Cardiac muscle cell (in vitro differentiated cells and primary cell): ENCODE measurements at regions not wholly inside any gene's neighbourhood (a gene's known extent, or its start where the extent isn't known, plus 50 kb on each side); places are given as distances from the start of the nearest gene placed in this dataset.
A peak's percentile ranks its signal among the peaks of the same experiment; 100 is the strongest.

Source experiments
- DNase-seq, 2 donors: peaks; one replicate each; pipeline versions ENCODE4 v3.0.0 to v3.0.0-alpha.2; 2010 to 2017; ENCODE audit warnings: low read depth in 1 of 2, low spot score in 1 of 2
- H3K27ac ChIP-seq: fragments of 200-600 bp; sonication (generic); 2 replicates; pipeline ENCODE4 v1.5.1; 2016
- H3K27me3 ChIP-seq: fragments of 200-600 bp; sonication (generic); 2 replicates; pipeline ENCODE4 v1.6.0; 2016; ENCODE audit warnings: control low read depth
- H3K36me3 ChIP-seq: fragments of 200-600 bp; sonication (generic); 2 replicates; pipeline ENCODE4 v1.5.1; 2016; ENCODE audit warnings: control low read depth
- H3K4me1 ChIP-seq: fragments of 200-600 bp; sonication (generic); 2 replicates; pipeline ENCODE4 v1.8.1; 2017; ENCODE audit warnings: low read depth, mild to moderate bottlenecking, mixed run types
- H3K4me3 ChIP-seq: fragments of 200-600 bp; sonication (generic); 2 replicates; pipeline ENCODE4 v1.5.1; 2016; ENCODE audit warnings: mild to moderate bottlenecking
- H3K9me3 ChIP-seq: fragments of 200-600 bp; sonication (generic); 2 replicates; pipeline ENCODE4 v1.5.1; 2017; ENCODE audit warnings: low read depth, mild to moderate bottlenecking, control low read depth
- TF ChIP-seq, protein P1 (sequence below): IDR thresholded peaks from 2 replicates; pipeline ENCODE4 v1.5.1; 2012; ENCODE audit warnings: low read depth, mild to moderate bottlenecking, low read length

DNA sequence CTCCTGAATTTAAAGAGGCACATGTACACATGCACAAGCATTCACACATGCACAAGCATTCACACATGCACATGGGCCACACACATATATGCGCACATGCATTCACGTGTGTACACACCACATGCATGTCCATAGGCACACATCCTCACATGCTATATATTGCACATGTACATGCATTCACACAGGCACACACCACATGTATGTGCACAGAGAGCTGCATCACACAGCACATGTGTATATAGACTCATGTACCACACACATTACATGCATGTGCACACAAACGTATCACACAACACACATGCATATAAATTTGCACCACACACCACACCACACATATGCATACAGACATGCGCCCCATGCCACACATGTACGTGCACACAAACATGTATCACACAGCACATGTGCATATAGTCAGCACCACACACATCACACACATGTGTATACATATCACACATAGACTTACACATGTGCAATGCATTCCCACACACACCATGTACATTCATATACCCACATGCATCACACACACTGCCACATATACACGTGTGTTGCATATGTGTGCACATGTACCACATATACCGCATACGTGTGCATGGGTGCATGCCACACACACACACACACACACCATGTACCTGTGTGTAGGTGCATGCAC, 54.6 kb upstream of the COL18A1 start:
- Histone ChIP-seq H3K27ac (peak overlapping the region; percentile 25), H3K4me1 (no peaks in the 10 kb centered on the region), H3K27me3 (no peaks in the 10 kb centered on the region), H3K36me3 (no peaks in the 10 kb centered on the region), H3K4me3 (no peak overlapping the region), H3K9me3 (no peaks in the 10 kb centered on the region)
- TF ChIP-seq, protein P1, sequence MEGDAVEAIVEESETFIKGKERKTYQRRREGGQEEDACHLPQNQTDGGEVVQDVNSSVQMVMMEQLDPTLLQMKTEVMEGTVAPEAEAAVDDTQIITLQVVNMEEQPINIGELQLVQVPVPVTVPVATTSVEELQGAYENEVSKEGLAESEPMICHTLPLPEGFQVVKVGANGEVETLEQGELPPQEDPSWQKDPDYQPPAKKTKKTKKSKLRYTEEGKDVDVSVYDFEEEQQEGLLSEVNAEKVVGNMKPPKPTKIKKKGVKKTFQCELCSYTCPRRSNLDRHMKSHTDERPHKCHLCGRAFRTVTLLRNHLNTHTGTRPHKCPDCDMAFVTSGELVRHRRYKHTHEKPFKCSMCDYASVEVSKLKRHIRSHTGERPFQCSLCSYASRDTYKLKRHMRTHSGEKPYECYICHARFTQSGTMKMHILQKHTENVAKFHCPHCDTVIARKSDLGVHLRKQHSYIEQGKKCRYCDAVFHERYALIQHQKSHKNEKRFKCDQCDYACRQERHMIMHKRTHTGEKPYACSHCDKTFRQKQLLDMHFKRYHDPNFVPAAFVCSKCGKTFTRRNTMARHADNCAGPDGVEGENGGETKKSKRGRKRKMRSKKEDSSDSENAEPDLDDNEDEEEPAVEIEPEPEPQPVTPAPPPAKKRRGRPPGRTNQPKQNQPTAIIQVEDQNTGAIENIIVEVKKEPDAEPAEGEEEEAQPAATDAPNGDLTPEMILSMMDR: no peak
- DNase-seq: no peak

- DNase-seq: no peak
Measured at GRCh38 chr21:45351061-45351460, 53.9 kb upstream of the COL18A1 start.

GRCh38 chr21:45351526-45352275, 53.3 kb upstream of the COL18A1 start:
- DNase-seq: no peak
- Histone ChIP-seq H3K27me3 (no peaks in the 10 kb centered on the region), H3K36me3 (no peaks in the 10 kb centered on the region), H3K4me3 (no peak overlapping the region), H3K4me1 (no peaks in the 10 kb centered on the region), H3K9me3 (no peaks in the 10 kb centered on the region), H3K27ac (no peak overlapping the region)
- TF ChIP-seq, protein P1: no peak

More at GRCh38 chr21:45351061-45351460, 53.9 kb upstream of the COL18A1 start:
- Histone ChIP-seq H3K27me3 (no peaks in the 10 kb centered on the region), H3K27ac (no peak overlapping the region), H3K36me3 (no peaks in the 10 kb centered on the region), H3K4me3 (no peak overlapping the region), H3K9me3 (no peaks in the 10 kb centered on the region), H3K4me1 (no peaks in the 10 kb centered on the region)
- TF ChIP-seq, protein P1: no peak

DNA sequence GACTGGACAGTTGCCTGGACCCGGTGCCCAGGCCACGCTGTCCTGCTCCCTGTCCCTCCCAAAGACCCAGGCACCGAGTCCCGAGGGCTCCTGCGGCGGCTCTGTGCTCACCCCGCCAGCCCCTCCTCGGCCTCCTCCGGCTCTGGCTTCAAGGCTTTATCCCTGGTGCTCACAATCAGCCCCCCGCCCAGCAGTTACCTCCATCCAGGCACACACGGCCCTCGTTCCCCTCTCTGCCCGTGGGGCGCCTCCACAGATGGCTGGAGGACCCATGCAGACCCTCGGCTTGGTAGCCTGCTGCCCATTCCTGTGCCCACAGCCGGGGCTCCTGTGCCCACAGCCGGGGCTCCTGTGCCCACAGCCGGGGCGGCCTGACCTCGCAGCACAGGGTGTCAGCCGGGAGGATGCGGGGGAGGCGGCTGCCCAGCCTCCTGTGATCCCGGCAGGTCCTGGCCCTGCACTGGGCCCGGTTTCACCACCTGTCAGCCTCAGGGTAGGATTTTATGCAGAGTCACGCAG, 52.3 kb upstream of the COL18A1 start:
- Histone ChIP-seq H3K4me1 (peaks cover 6% of the 10 kb centered on the region), H3K27me3 (no peaks in the 10 kb centered on the region), H3K27ac (no peak overlapping the region), H3K36me3 (no peaks in the 10 kb centered on the region), H3K4me3 (no peak overlapping the region), H3K9me3 (no peaks in the 10 kb centered on the region)
- no peak for DNase-seq
- TF ChIP-seq, protein P1: no peak

- Histone ChIP-seq H3K4me1 (peaks cover 6% of the 10 kb centered on the region), H3K27ac (no peak overlapping the region), H3K4me3 (no peak overlapping the region), H3K27me3 (no peaks in the 10 kb centered on the region), H3K36me3 (no peaks in the 10 kb centered on the region), H3K9me3 (no peaks in the 10 kb centered on the region)
- no peak for DNase-seq
- TF ChIP-seq, protein P1: no peak
Measured at GRCh38 chr21:45353200-45353599, 51.8 kb upstream of the COL18A1 start.
